RPMI8226 (cell line): ENCODE measurements at regions not wholly inside any gene's neighbourhood (a gene's known extent, or its start where the extent isn't known, plus 50 kb on each side); places are given as distances from the start of the nearest gene placed in this dataset.
"Not testable (repeated sequence)": the region's sequence is repeated elsewhere in the genome, so short reads cannot be mapped to it uniquely, and the experiment has no call there.

Experiments
- DNase-seq: peaks from one replicate; pipeline ENCODE4 v3.0.0-alpha.2; 2015

- not testable (repeated sequence) for DNase-seq
These were observed 93.9 kb upstream of the TRIM77 start for GRCh38 chr11:89616161-89616560.

GRCh38 chr11:89616999-89617602 is 93.0 kb upstream of the TRIM77 start:
- not testable (repeated sequence) for DNase-seq

- DNase-seq = not testable (repeated sequence)
These were observed 89.4 kb upstream of the TRIM77 start for GRCh38 chr11:89620721-89621120.

GRCh38 chr11:89625171-89625570 is 84.9 kb upstream of the TRIM77 start:
- peak; percentile 6 for DNase-seq

- no peak for DNase-seq
These were observed 83.7 kb upstream of the TRIM77 start for GRCh38 chr11:89626366-89626765.

- DNase-seq = not testable (repeated sequence)
These were observed 83.2 kb upstream of the TRIM77 start for GRCh38 chr11:89626881-89627280.

- no peak for DNase-seq
These were observed 76.9 kb upstream of the TRIM77 start for GRCh38 chr11:89633135-89633705.

GRCh38 chr11:89640777-89641176 is 69.3 kb upstream of the TRIM77 start:
- not testable (repeated sequence) for DNase-seq

GRCh38 chr11:89648232-89648631 is 61.9 kb upstream of the TRIM77 start:
- DNase-seq = not testable (repeated sequence)

- DNase-seq = not testable (repeated sequence)
These were observed 61.1 kb upstream of the TRIM77 start for GRCh38 chr11:89648996-89649395.

- DNase-seq = not testable (repeated sequence)
These were observed 55.4 kb upstream of the TRIM77 start for GRCh38 chr11:89654669-89655068.

- DNase-seq = not testable (repeated sequence)
These were observed 51.3 kb upstream of the TRIM77 start for GRCh38 chr11:89658767-89659166.

GRCh38 chr11:89659414-89659813 is 50.7 kb upstream of the TRIM77 start:
- not testable (repeated sequence) for DNase-seq

- no peak for DNase-seq
These were observed 49.9 kb upstream of the TRIM77 start for GRCh38 chr11:89660234-89660633.
